K562 (cell line): ENCODE measurements at regions not wholly inside any gene's neighbourhood (a gene's known extent, or its start where the extent isn't known, plus 50 kb on each side); places are given as distances from the start of the nearest gene placed in this dataset.

Experiments
- CEBPB ChIP-seq: fragments of 450-650 bp; IDR thresholded peaks from 2 replicates; pipeline ENCODE4 v1.6.1; 2016; ENCODE audit warnings: missing genetic modification characterization, missing compliant biosample characterization
- CREB1 ChIP-seq, 2 experiments: sonication (generic) in 1 of 2; formaldehyde crosslinking in 1 of 2; IDR thresholded peaks; 2 replicates each; pipeline versions ENCODE4 v1.6.1 to v1.8.0; 2012 to 2022; ENCODE audit warnings: inconsistent platforms in 1 of 2, mild to moderate bottlenecking in 1 of 2, missing genetic modification reagents in 1 of 2, moderate library complexity in 1 of 2
- FOXJ3 ChIP-seq: sonication (generic); formaldehyde crosslinking; IDR thresholded peaks from 2 replicates; pipeline ENCODE4 v1.4.0; 2020; ENCODE audit warnings: mild to moderate bottlenecking, missing genetic modification reagents
- ZNF740 ChIP-seq, 3 experiments: fragments of 200-800 bp in 1 of 3; sonication (Bioruptor generic) in 1 of 3; sonication (generic) in 1 of 3; formaldehyde crosslinking in 1 of 3; IDR thresholded peaks; 2 replicates each; pipeline versions ENCODE4 v1.6.1 to v1.8.0; 2016 to 2022; ENCODE audit warnings: mild to moderate bottlenecking in 2 of 3, missing compliant biosample characterization in 2 of 3, missing genetic modification characterization in 2 of 3, missing genetic modification reagents in 1 of 3

- TF ChIP-seq ZNF740 (CRISPR knock-in tag; IDR thresholded peaks at IDR 0.05) (no peak), ZNF740 (tag; IDR thresholded peaks at IDR 0.05) (no peak), CEBPB (tag) (no peak), CREB1 (IDR thresholded peaks at IDR 0.05) (no peak), CREB1 (CRISPR knock-in tag; IDR thresholded peaks at IDR 0.05) (no peak), FOXJ3 (CRISPR knock-in tag) (no peak)
Observed at GRCh38 chr6:21826023-21826422, 232.5 kb downstream of the SOX4 start.
